ENCODE measurements at regions not wholly inside any gene's neighbourhood (a gene's known extent, or its start where the extent isn't known, plus 50 kb on each side); places are given as distances from the start of the nearest gene placed in this dataset.
A peak's percentile ranks its signal among the peaks of the same experiment; 100 is the strongest.

DNA sequence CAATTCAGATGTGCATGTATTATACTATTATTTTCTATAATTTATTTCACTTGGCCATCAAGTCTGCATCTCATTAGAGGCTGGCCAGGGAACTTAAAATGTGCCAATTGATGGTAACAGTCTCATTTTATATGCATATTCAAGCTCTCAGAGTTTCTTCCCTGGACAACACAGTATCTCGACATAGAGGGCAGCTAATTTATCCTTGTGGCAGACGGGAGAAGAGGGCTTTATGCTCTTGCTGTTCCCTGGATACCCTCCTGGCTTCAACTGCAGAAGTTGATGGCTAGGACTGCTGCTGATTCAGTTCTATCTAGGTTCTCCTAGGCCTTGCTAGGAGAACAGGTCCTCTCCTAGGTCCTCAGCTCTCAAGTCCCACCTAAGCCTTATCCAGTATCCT lies 99.1 kb upstream of the NPHP3 start:
- H3K27ac ChIP-seq, result no peak overlapping the region
- DNase-seq (ENCODE audit: low spot score), result no peak
- TF ChIP-seq, protein P1, sequence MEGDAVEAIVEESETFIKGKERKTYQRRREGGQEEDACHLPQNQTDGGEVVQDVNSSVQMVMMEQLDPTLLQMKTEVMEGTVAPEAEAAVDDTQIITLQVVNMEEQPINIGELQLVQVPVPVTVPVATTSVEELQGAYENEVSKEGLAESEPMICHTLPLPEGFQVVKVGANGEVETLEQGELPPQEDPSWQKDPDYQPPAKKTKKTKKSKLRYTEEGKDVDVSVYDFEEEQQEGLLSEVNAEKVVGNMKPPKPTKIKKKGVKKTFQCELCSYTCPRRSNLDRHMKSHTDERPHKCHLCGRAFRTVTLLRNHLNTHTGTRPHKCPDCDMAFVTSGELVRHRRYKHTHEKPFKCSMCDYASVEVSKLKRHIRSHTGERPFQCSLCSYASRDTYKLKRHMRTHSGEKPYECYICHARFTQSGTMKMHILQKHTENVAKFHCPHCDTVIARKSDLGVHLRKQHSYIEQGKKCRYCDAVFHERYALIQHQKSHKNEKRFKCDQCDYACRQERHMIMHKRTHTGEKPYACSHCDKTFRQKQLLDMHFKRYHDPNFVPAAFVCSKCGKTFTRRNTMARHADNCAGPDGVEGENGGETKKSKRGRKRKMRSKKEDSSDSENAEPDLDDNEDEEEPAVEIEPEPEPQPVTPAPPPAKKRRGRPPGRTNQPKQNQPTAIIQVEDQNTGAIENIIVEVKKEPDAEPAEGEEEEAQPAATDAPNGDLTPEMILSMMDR (IDR thresholded peaks at IDR 0.05), result no peak
- H3K4me3 ChIP-seq, result no peak overlapping the region

- H3K4me3 ChIP-seq, result no peak overlapping the region
- H3K27ac ChIP-seq, result no peak overlapping the region
- TF ChIP-seq, protein P1 (IDR thresholded peaks at IDR 0.05), result no peak
- DNase-seq (ENCODE audit: low spot score), result no peak
Measured at GRCh38 chr3:132818251-132818650, 96.0 kb upstream of the NPHP3 start.

DNA sequence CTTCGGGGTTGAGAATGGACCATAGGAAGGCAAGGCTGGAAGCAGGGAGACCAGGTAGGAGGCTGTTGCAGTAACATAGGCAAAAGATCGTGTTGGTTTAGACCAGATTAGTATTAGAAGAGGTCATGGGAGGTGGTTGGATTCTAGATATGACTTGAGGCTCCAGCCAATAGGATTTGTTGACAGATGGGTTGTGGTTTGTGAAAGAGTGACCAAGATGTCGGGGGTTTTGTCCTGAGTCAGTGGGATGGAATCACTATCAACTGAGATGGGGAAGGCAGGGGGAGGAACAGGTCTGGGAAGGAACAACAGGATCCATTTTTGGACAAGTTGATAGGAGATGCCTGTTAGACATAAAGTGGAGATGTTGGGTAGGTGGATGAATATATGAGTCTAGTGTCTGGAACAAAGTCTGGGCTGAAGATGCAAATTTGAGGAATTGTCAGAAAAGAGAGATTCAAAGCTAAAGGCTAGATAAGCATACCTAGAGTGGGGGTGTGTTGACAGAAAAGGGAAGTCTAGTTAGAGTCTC lies 95.5 kb upstream of the NPHP3 start:
- no peak overlapping the region for H3K27ac ChIP-seq
- TF ChIP-seq, protein P1 (IDR thresholded peaks at IDR 0.05), result no peak
- H3K4me3 ChIP-seq, result no peak overlapping the region
- no peak for DNase-seq (ENCODE audit: low spot score)

- DNase-seq (ENCODE audit: low spot score), result no peak
- TF ChIP-seq, protein P1 (IDR thresholded peaks at IDR 0.05), result no peak
- peak overlapping the region in 1 of 2 donors; percentile 63 for H3K27ac ChIP-seq
- no peak overlapping the region for H3K4me3 ChIP-seq
Measured at GRCh38 chr3:132805071-132805470, 82.9 kb upstream of the NPHP3 start.

DNA sequence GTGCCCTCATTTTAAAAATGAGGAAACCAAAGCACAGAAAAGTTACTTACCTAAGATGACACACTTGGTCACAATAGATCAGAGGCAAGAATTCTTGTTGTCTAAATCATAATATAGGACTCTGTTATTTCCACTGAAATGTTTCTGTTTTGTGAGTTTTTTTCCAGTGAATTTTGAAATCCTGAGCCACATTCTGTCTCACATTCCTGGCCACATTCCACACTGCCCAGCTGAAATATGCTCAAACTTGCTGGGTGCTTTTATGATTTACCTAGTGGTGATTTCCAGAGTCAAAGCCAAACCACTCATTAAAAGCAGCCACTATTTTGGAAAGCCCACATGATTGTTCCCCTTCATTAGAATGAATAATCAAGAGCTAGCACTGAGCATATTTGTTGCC lies 82.3 kb upstream of the NPHP3 start:
- H3K4me3 ChIP-seq, result no peak overlapping the region
- peak overlapping the region in 1 of 2 donors; percentile 63 for H3K27ac ChIP-seq
- TF ChIP-seq, protein P1 (IDR thresholded peaks at IDR 0.05), result no peak
- no peak for DNase-seq (ENCODE audit: low spot score)

DNA sequence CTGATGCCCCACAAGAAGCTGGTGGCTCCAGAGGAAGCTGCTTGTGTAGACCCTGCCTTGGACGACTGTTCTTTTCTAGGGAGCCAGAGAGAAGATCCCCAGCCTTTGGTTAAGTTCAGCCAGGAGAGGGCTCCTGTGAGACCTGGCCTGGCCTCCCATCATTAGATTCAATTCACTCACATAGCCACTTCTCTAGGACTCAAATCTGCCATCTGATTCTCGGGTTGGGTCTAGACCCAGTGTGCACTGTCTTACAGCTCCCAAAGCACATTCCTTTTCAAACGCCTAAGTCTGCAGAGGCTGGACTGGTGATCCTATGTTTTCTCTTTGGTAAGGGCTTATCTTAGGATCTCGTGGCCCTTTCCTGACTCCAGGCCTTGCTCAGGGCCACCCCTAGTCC lies 81.7 kb upstream of the NPHP3 start:
- no peak for DNase-seq (ENCODE audit: low spot score)
- H3K4me3 ChIP-seq, result no peak overlapping the region
- H3K27ac ChIP-seq, result peak overlapping the region; percentile 32 to 63
- TF ChIP-seq, protein P1 (IDR thresholded peaks at IDR 0.05), result no peak

DNA sequence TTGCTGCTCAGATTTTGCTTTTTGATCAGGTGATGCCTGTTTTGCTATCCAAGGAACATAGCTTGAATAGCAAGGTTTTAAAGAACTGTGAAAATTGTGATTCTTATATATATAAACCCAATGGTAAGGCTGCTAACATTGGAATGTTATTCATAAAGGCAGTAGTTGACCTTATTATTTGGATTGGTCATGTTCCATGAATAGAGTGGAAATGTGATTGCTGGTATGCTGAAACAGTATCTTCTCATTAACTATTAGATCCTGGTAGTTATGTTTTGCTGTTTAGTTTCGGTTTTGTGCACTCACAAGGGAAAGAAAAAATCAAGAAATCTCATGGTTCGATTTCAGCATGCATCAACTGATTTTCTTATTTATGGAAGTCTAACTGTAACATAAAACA lies 78.7 kb upstream of the NPHP3 start:
- DNase-seq (ENCODE audit: low spot score), result no peak
- Histone ChIP-seq H3K27ac (no peak overlapping the region), H3K4me3 (peak overlapping the region; percentile 38)
- TF ChIP-seq, protein P1 (IDR thresholded peaks at IDR 0.05), result no peak

Measured in coronary artery (tissue), 2 donors.